ENCODE measurements at regions not wholly inside any gene's neighbourhood (a gene's known extent, or its start where the extent isn't known, plus 50 kb on each side); places are given as distances from the start of the nearest gene placed in this dataset.

DNA sequence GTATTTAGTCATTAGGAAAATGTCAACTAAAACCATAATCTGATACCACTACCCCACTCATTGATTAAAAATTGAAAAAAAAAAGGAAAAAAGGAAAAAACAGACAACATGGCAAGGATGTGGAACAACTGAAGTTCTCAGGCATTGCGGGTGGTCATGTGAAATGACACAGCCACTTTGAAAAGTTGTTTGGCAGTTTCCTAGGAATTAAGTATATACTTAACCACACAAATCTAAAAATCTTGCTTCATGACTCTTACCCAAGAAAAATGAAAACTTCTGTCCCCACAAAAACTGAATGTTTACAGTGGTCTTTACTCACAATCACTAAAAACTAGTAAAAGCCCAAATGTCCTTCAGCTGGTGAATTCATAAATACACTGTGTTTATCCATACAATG is 254.5 kb downstream of the AHR start:
- Histone ChIP-seq H3K36me3 (replicated peaks in 1 of 2; ENCODE audit: control insufficient read depth in 1 of 2, insufficient read depth in 2 of 2, low read length in 2 of 2) (no peaks in the 10 kb centered on the region), H3K4me2 (ENCODE audit: low read depth, low read length) (no peak overlapping the region), H4K20me1 (ENCODE audit: insufficient read depth, low read length) (no peaks in the 10 kb centered on the region), H3K4me3 (replicated peaks in 1 of 3; ENCODE audit: insufficient read depth in 1 of 3, low read depth in 2 of 3, low read length in 3 of 3) (no peak overlapping the region), H3K79me2 (ENCODE audit: insufficient read depth, low read length) (no peaks in the 10 kb centered on the region), H3K9ac (ENCODE audit: insufficient read depth, low read depth, low read length) (no peak overlapping the region), H3K27ac (ENCODE audit: extremely low read length, insufficient read depth, low read length) (no peak overlapping the region), H3K27me3 (ENCODE audit: control insufficient read depth in 1 of 2, insufficient read depth in 2 of 2, low read length in 2 of 2) (no peaks in the 10 kb centered on the region; a peak in 1 of 5 replicates), H3K4me1 (ENCODE audit: insufficient read depth, low read length) (no peaks in the 10 kb centered on the region), H2AFZ (ENCODE audit: low read length) (no peak overlapping the region), H3K9me3 (ENCODE audit: low read length) (no peaks in the 10 kb centered on the region)
- WGBS (ENCODE audit: low lambda C conversion rate): 35% methylated on average over 1 of the region's 1 CpG
- FAIRE-seq (no peak), DNase-seq (ENCODE audit: low spot score) (no peak), ATAC-seq (no peak)
- BruUV-seq (replicated peaks): no TSS peak
- TF ChIP-seq SP4 (CRISPR knock-in tag; IDR thresholded peaks at IDR 0.05) (no peak), SSRP1 (CRISPR knock-in tag; IDR thresholded peaks at IDR 0.05) (no peak), SIX1 (CRISPR knock-in tag; IDR thresholded peaks at IDR 0.05; ENCODE audit: borderline replicate concordance) (no peak), ZFX (CRISPR knock-in tag; IDR thresholded peaks at IDR 0.05; ENCODE audit: low read depth) (no peak), CCDC6 (CRISPR knock-in tag; IDR thresholded peaks at IDR 0.05) (no peak), HIVEP1 (CRISPR knock-in tag; IDR thresholded peaks at IDR 0.05) (no peak), PCBP2 (optimal IDR thresholded peaks at IDR 0.05; ENCODE audit: low read depth, low read length, poor library complexity, severe bottlenecking) (no peak), ADNP (CRISPR knock-in tag; IDR thresholded peaks at IDR 0.05) (no peak), CCAR2 (optimal IDR thresholded peaks at IDR 0.05; ENCODE audit: low read depth, low read length) (no peak), ZNF101 (CRISPR knock-in tag; IDR thresholded peaks at IDR 0.05; ENCODE audit: borderline replicate concordance, low read depth) (no peak)
- TF ChIP-seq, protein P1, sequence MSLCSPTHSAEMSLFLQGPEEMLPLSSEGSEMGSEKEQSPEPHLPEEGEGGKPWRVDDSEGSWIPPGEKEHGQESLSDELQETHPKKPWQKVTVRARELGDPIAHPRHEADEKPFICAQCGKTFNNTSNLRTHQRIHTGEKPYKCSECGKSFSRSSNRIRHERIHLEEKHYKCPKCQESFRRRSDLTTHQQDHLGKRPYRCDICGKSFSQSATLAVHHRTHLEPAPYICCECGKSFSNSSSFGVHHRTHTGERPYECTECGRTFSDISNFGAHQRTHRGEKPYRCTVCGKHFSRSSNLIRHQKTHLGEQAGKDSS (CRISPR knock-in tag; IDR thresholded peaks at IDR 0.05; ENCODE audit: borderline replicate concordance, low read depth): no peak
- intact Hi-C loops (cut with micrococcal nuclease; ENCODE audit: unreplicated experiment): no loop called here
- CTCF ChIA-PET (ENCODE audit: low intra/inter-chr PET ratio, low total read pairs): no interaction called here
- POLR2A ChIA-PET: no interaction called here
- in situ Hi-C loops (cut with HindIII; ENCODE audit: extremely low pct_ligation_motif_present, low pct_unique_long_range_greater_than_20kb): no loop called here

Measured in HepG2 (cell line).